ENCODE measurements at regions not wholly inside any gene's neighbourhood (a gene's known extent, or its start where the extent isn't known, plus 50 kb on each side); places are given as distances from the start of the nearest gene placed in this dataset.
A peak's percentile ranks its signal among the peaks of the same experiment; 100 is the strongest.
"Not testable (repeated sequence)": the region's sequence is repeated elsewhere in the genome, so short reads cannot be mapped to it uniquely, and the experiment has no call there.

- no peaks in the 10 kb centered on the region for H3K27me3 ChIP-seq (ENCODE audit: insufficient read depth, low read depth, severe bottlenecking)
- no peak overlapping the region for H3K27ac ChIP-seq
- DNase-seq, result no peak
- TF ChIP-seq CTCF (IDR thresholded peaks at IDR 0.05; ENCODE audit: low read depth, low read length), result peak; percentile 28
- H3K9me3 ChIP-seq (ENCODE audit: severe bottlenecking), result no peaks in the 10 kb centered on the region
- no peaks in the 10 kb centered on the region for H3K36me3 ChIP-seq
- H3K4me3 ChIP-seq (ENCODE audit: low read depth, low read length), result no peak overlapping the region
These were observed 111.8 kb upstream of the SLC35F1 start for GRCh38 chr6:117795234-117795633.

- not testable (repeated sequence) for H3K27ac ChIP-seq; H3K36me3 ChIP-seq; H3K4me3 ChIP-seq (ENCODE audit: low read depth, low read length); H3K27me3 ChIP-seq (ENCODE audit: insufficient read depth, low read depth, severe bottlenecking); DNase-seq; H3K9me3 ChIP-seq (ENCODE audit: severe bottlenecking)
These were observed 108.2 kb upstream of the SLC35F1 start for GRCh38 chr6:117798819-117799218.

- TF ChIP-seq CTCF (IDR thresholded peaks at IDR 0.05; ENCODE audit: low read depth, low read length), result no peak
- no peaks in the 10 kb centered on the region for H3K36me3 ChIP-seq
- peak overlapping the region; percentile 15; the same call in 1 of the 2 replicates for H3K27ac ChIP-seq
- DNase-seq, result peak; percentile 59
- H3K27me3 ChIP-seq (ENCODE audit: insufficient read depth, low read depth, severe bottlenecking), result no peaks in the 10 kb centered on the region
- H3K9me3 ChIP-seq (ENCODE audit: severe bottlenecking), result peaks cover 8% of the 10 kb centered on the region
- H3K4me3 ChIP-seq (ENCODE audit: low read depth, low read length), result no peak overlapping the region
These were observed 96.8 kb upstream of the SLC35F1 start for GRCh38 chr6:117810269-117810668.

- Histone ChIP-seq H3K27me3 (ENCODE audit: insufficient read depth, low read depth, severe bottlenecking) (no peaks in the 10 kb centered on the region), H3K9me3 (ENCODE audit: severe bottlenecking) (no peaks in the 10 kb centered on the region), H3K4me3 (ENCODE audit: low read depth, low read length) (no peak overlapping the region), H3K27ac (no peak overlapping the region), H3K36me3 (no peaks in the 10 kb centered on the region)
- no peak for TF ChIP-seq CTCF (IDR thresholded peaks at IDR 0.05; ENCODE audit: low read depth, low read length)
- no peak for DNase-seq
These were observed 89.6 kb upstream of the SLC35F1 start for GRCh38 chr6:117817499-117817898.

GRCh38 chr6:117817992-117818391 lies 89.1 kb upstream of the SLC35F1 start:
- Histone ChIP-seq H3K27me3 (ENCODE audit: insufficient read depth, low read depth, severe bottlenecking) (no peaks in the 10 kb centered on the region), H3K36me3 (no peaks in the 10 kb centered on the region), H3K4me3 (ENCODE audit: low read depth, low read length) (no peak overlapping the region), H3K27ac (no peak overlapping the region), H3K9me3 (ENCODE audit: severe bottlenecking) (no peaks in the 10 kb centered on the region)
- TF ChIP-seq CTCF (IDR thresholded peaks at IDR 0.05; ENCODE audit: low read depth, low read length), result no peak
- no peak for DNase-seq

GRCh38 chr6:117818449-117818848 lies 88.6 kb upstream of the SLC35F1 start:
- TF ChIP-seq CTCF (IDR thresholded peaks at IDR 0.05; ENCODE audit: low read depth, low read length), result no peak
- H3K27me3 ChIP-seq (ENCODE audit: insufficient read depth, low read depth, severe bottlenecking), result no peaks in the 10 kb centered on the region
- no peak for DNase-seq

More at GRCh38 chr6:117818449-117818848, 88.6 kb upstream of the SLC35F1 start:
- Histone ChIP-seq H3K4me3 (ENCODE audit: low read depth, low read length) (no peak overlapping the region), H3K9me3 (ENCODE audit: severe bottlenecking) (no peaks in the 10 kb centered on the region), H3K27ac (no peak overlapping the region), H3K36me3 (no peaks in the 10 kb centered on the region)
